Activated CD4-positive, alpha-beta T cell treated with anti-CD3 and anti-CD28 coated beads for 48 hours (primary cell): ENCODE measurements at regions not wholly inside any gene's neighbourhood (a gene's known extent, or its start where the extent isn't known, plus 50 kb on each side); places are given as distances from the start of the nearest gene placed in this dataset.
"Not testable (repeated sequence)": the region's sequence is repeated elsewhere in the genome, so short reads cannot be mapped to it uniquely, and the experiment has no call there.

Experiments used
- DNase-seq: peaks from one replicate; pipeline ENCODE4 v3.0.0-alpha.2; 2020

DNA sequence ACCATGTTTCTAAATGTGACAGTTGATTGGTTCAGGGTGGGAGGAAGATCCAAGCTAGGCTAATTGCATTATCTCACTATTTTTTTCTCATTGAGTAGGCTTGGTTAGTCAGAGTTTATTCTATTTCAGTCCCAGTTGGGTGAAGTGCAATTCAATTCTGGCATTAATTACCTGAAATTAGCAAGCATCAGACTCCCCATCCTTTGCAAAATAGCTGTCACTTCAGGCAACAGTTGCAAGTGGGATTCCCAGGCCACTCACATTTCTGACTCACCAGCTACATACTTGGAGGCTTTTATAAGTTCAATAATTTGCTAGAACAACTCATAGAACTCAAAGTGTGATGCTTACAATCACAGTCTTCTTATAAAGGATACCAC is 155.8 kb upstream of the HAND2 start:
- no peak for DNase-seq

GRCh38 chr4:173685165-173685830 is 155.3 kb upstream of the HAND2 start:
- DNase-seq: no peak

GRCh38 chr4:173684223-173684622 is 154.2 kb upstream of the HAND2 start:
- no peak for DNase-seq

GRCh38 chr4:173682609-173683008 is 152.6 kb upstream of the HAND2 start:
- no peak for DNase-seq

- no peak for DNase-seq
These were observed 150.2 kb upstream of the HAND2 start for GRCh38 chr4:173680278-173680677.

DNA sequence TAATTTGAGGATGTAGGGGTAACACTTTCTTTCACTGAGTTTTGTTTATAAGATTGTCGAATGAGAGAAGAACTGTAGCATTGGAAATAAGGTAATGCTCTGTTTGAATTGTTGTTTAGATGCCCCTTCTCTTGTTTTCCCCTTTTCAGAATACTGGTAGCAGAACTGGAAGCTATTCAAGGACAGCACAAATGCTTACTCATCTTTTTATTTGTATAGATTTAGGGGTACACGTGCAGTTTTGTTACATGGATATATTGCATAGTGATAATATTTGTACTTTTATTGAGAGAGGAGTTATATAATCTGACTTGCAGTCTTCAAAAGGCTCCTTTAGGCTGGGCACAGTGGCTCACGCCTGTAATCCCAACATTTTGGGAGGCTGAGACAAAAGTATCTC is 145.4 kb upstream of the HAND2 start:
- no peak for DNase-seq

- no peak for DNase-seq
These were observed 139.6 kb upstream of the HAND2 start for GRCh38 chr4:173669460-173670179.

DNA sequence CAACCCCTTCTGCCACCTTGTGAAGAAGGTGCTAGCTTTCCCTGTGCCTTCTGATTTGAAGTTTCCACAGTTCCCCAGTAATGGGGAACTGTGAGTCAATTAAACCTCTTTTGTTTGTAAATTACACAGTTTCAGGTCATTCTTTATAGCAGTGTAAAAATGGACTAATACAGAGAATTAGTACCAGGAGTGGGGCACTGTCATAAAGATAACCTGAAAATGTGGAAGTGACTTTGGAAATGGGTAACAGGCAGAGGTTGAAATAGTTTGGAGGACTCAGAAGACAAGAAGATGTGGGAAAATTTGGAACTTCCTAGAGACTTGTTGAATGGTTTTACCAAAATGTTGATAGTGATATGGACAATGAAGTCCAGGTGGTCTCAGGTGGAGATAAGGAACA is 131.0 kb upstream of the HAND2 start:
- no peak for DNase-seq

DNA sequence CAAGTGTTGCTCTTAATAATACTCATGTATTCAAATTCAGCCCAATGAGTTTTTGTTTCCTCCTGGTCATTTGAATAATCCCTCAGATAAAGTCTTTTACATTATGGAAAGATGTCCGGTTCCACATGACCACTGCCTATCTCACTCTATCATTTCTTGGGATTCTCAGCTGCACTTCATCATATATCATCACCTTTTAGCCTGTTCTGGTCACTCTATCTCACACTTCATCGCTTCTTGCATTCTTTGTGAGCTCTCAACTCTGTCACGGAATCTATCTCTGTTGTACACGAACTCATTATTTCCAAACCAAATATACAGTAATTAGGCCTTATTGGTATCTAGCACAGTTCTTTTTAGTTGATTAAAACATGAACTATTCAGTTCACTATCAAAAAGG is 126.9 kb upstream of the HAND2 start:
- DNase-seq: no peak

- no peak for DNase-seq
These were observed 122.4 kb upstream of the HAND2 start for GRCh38 chr4:173652283-173652931.

GRCh38 chr4:173651651-173652282 is 121.7 kb upstream of the HAND2 start:
- no peak for DNase-seq

DNA sequence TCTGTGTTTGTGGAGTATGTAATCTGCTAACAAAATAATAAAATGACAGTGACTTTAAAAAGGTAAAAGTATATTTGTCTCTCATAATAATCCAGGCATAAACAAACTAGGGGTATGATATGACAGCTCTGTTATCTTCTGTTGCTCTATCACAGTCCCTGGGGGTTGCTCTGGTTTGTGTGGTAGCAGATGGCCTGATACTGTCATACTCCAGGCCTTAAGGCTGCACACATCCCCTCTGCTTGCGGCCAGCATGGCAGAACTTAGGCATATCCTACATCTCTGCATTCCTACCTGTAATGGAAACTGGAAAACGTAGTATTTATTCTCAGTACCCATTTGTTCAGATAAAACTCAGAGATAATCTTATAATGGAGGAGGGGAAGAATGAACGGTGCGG is 117.9 kb upstream of the HAND2 start:
- no peak for DNase-seq

- DNase-seq: no peak
These were observed 112.5 kb upstream of the HAND2 start for GRCh38 chr4:173642509-173642908.

- no peak for DNase-seq
These were observed 105.4 kb upstream of the HAND2 start for GRCh38 chr4:173635395-173635794.

DNA sequence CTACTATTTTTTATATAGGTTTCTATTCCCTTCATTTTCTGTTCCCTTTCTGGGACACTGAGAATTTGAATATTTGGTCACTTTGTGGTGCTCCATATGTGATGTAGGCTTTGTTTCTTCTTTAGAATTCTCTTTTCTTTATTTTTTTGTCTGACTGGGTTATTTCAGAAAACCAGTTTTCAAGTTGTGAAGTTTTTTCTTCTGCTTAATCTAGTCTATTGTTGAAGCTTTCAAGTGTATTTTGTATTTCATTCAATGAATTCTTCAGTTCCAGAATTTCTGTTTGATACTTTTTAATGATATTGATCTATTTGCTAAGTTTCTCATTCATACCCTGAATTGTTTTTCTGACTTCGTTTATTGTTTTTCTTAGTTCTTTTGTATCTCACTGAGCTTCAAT is 96.2 kb upstream of the HAND2 start:
- no peak for DNase-seq

DNA sequence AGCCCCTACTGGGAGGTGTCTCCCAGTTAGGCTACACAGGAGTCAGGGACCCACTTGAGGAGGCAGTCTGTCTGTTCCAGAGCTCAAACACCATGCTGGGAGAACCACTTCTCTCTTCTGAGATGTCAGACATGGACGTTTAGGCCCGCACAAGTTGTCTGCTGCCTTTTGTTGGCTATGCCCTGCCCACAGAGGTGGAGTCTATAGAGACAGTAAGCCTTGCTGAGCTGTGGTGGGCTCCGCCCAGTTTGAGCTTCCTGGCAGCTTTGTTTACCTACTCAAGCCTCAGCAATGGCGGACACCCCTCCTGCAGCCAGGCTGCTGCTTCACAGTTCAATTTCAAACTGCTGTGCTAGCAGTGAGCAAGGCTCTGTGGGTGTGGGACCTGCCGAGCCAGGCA is 88.6 kb upstream of the HAND2 start:
- not testable (repeated sequence) for DNase-seq

GRCh38 chr4:173609158-173609557 is 79.1 kb upstream of the HAND2 start:
- DNase-seq: no peak

DNA sequence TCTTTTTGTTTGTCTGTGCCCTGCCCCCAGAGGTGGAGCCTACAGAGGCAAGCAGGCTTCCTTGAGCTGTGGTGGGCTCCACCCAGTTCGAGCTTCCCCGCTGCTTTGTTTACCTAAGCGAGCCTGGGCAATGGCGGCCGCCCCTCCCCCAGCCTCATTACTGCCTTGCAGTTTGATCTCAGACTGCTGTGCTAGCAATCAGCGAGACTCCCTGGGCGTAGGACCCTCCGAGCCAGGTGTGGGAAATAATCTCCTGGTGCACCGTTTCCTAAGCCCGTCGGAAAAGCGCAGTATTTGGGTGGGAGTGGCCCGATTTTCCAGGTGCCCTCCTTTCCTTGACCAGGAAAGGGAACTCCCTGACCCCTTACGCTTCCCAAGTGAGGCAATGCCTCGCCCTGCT is 78.6 kb upstream of the HAND2 start:
- DNase-seq: not testable (repeated sequence)

GRCh38 chr4:173591760-173592159 is 61.7 kb upstream of the HAND2 start:
- DNase-seq: no peak

DNA sequence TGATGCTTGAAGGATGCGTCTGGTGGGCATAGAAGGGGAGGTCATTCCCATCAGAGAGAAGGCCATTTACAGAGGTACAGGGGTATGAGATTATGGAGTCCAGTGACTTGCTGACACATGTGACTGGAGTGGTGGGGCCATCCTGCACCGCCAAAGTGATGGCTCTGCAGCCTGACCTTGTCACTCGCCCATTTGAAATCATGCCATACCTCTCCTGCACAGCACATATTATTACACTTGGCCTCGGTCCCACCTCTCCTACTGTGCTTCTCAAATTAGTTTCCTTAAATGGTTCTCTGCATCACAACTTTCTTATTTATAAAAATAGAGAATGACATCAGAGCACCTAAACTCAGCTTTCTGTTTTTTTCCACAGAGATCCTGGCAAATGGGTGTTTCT is 60.7 kb upstream of the HAND2 start:
- no peak for DNase-seq

GRCh38 chr4:173585876-173586572 is 56.0 kb upstream of the HAND2 start:
- DNase-seq: no peak

DNA sequence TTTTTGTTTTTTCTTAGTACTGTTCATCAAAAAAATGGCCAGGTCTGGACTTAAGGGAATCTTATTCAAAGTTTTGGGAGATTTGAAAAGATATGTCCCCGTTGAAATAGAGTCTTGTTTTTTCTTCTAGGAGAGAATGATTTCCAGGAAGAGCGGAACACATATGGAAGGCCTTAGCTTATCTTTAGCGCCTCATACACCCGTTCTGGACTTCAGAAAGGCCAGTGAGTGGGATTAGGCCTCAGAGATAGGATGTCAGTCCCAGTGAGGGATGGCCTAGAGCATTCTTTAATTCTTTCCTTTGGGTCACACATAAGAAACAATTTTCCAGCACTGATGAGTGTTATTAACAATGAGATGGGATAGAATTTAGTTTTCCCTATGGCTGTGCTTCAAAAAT is 54.5 kb upstream of the HAND2 start:
- no peak for DNase-seq
